ENCODE measurements at regions not wholly inside any gene's neighbourhood (a gene's known extent, or its start where the extent isn't known, plus 50 kb on each side); places are given as distances from the start of the nearest gene placed in this dataset.

DNA sequence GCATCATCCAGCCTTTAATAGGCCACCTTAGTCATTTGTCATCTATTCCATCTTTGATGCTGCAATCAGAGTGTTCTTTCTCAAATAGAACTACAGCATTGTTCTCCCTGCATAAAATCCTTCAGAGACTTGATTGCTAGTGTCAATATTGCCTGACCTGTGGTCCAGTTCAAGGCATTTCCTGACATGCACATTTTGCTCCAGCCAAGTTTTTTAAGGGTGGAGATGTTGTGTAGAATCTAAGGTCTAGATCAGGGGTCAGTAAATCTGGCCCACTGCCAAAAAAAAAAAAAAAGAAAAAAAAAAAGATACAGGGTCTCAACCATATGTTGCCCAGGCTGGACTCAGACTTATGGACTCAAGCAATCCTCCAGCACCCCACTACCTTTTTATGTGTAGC lies 354.4 kb downstream of the FRK start:
- H4K20me1 ChIP-seq (replicated peaks in 1 of 2; ENCODE audit: control insufficient read depth in 1 of 2, insufficient read depth in 2 of 2, low read length in 2 of 2), result no peaks in the 10 kb centered on the region
- no peak overlapping the region for H2AK5ac ChIP-seq (ENCODE audit: low read depth, low read length)
- no peaks in the 10 kb centered on the region for H3K36me3 ChIP-seq (ENCODE audit: control insufficient read depth in 2 of 4, insufficient read depth in 4 of 4, low read length in 3 of 4)
- no peaks in the 10 kb centered on the region for H3K79me2 ChIP-seq (ENCODE audit: control insufficient read depth in 1 of 2, insufficient read depth in 2 of 2, low read length in 2 of 2)
- no peak overlapping the region for H3K4me3 ChIP-seq (ENCODE audit: extremely low read depth in 1 of 4, insufficient read depth in 2 of 4, low read depth in 3 of 4, low read length in 4 of 4)
- no peaks in the 10 kb centered on the region for H3K79me1 ChIP-seq (ENCODE audit: low read depth, low read length)
- H3K23me2 ChIP-seq (ENCODE audit: low read depth, low read length), result no peaks in the 10 kb centered on the region
- H2BK120ac ChIP-seq (replicated peaks; ENCODE audit: low read depth, low read length), result no peak overlapping the region
- ChIA-PET CTCF (ENCODE audit: partially characterized antibody) (interaction anchor here (0.5 to 1.2 kb wide), 2 partner anchors 9 to 126 kb away, joined by 3 read pairs; no protein-coding TSS in a partner anchor), POLR2A (ENCODE audit: partially characterized antibody) (no interaction called here)
- H4K91ac ChIP-seq (replicated peaks; ENCODE audit: insufficient read length, low read length), result no peak overlapping the region
- FAIRE-seq, result no peak
- H3K23ac ChIP-seq (ENCODE audit: insufficient read length), result no peak overlapping the region
- H2AFZ ChIP-seq (ENCODE audit: low read length), result no peak overlapping the region
- H3K4me1 ChIP-seq (replicated peaks in 1 of 4; ENCODE audit: control insufficient read depth in 3 of 4, insufficient read depth in 4 of 4, low read length in 3 of 4), result no peaks in the 10 kb centered on the region
- H3K18ac ChIP-seq (ENCODE audit: extremely low read depth, low read length), result no peak overlapping the region
- H3K9ac ChIP-seq (replicated peaks in 1 of 4; ENCODE audit: extremely low read depth in 1 of 4, low read depth in 3 of 4, low read length in 3 of 4), result no peak overlapping the region
- no peak for DNase-seq (ENCODE audit: low read depth in 1 of 2, low spot score in 2 of 2)
- no peak overlapping the region for H3K4me2 ChIP-seq (ENCODE audit: insufficient read depth in 1 of 2, low read depth in 2 of 2, low read length in 2 of 2)
- no peak overlapping the region for H4K8ac ChIP-seq (ENCODE audit: extremely low read depth, insufficient read depth, low read length)
- no peak overlapping the region for H2BK20ac ChIP-seq (ENCODE audit: low read length)
- no peak for TF ChIP-seq HDAC2 (IDR thresholded peaks at IDR 0.05; ENCODE audit: borderline replicate concordance in 1 of 2, low read depth in 2 of 2, low read length in 2 of 2)
- no peak for TF ChIP-seq CEBPB (IDR thresholded peaks at IDR 0.05; ENCODE audit: low read depth, low read length)
- TF ChIP-seq KDM5A (IDR thresholded peaks at IDR 0.05; ENCODE audit: low read length), result no peak
- TF ChIP-seq SP2 (IDR thresholded peaks at IDR 0.05; ENCODE audit: low read length), result no peak
- TF ChIP-seq CHD2 (IDR thresholded peaks at IDR 0.05; ENCODE audit: low read length), result no peak
- H2BK15ac ChIP-seq (ENCODE audit: low read length), result no peak overlapping the region
- no peak overlapping the region for H3K56ac ChIP-seq (replicated peaks; ENCODE audit: insufficient read length, low read depth, low read length)
- no peak overlapping the region for H3K14ac ChIP-seq (ENCODE audit: insufficient read length)
- H3K4ac ChIP-seq (replicated peaks; ENCODE audit: insufficient read length, low read depth, low read length), result no peak overlapping the region
- no peak overlapping the region for H3K27ac ChIP-seq (ENCODE audit: low read depth, low read length)
- no peaks in the 10 kb centered on the region for H3K27me3 ChIP-seq (replicated peaks in 1 of 4; ENCODE audit: control insufficient read depth in 3 of 4, extremely low read depth in 1 of 4, insufficient read depth in 3 of 4, low read length in 3 of 4)
- H2BK5ac ChIP-seq (ENCODE audit: low read depth, low read length), result no peak overlapping the region
- no peak overlapping the region for H4K5ac ChIP-seq (ENCODE audit: insufficient read length, low read depth, low read length)
- no peak overlapping the region for H2BK12ac ChIP-seq (ENCODE audit: low read depth, low read length)
- H3K9me3 ChIP-seq (ENCODE audit: insufficient read depth in 2 of 2, low read depth in 1 of 2, low read length in 1 of 2), result no peaks in the 10 kb centered on the region
